GM12878 (cell line): ENCODE measurements at regions not wholly inside any gene's neighbourhood (a gene's known extent, or its start where the extent isn't known, plus 50 kb on each side); places are given as distances from the start of the nearest gene placed in this dataset.

ENCODE experiments used
- ATAC-seq: fragments of 200-7000 bp; cut with Tn5 transposase; 3 replicates; pipeline ENCODE4 v1.9.1; 2020; ENCODE audit warnings: mild to moderate bottlenecking, moderate library complexity
- BruUV-seq: library from RNA; stranded (reverse); fragments of 400-500 nt; replicated peaks from 2 replicates; lab custom pipeline; 2021; lab: Mats Ljungman, UMichigan
- CTCF ChIA-PET: fragments of 300-600 bp; sonication (Branson Sonifier 250); formaldehyde crosslinking; extraction: SDS; loops from one replicate; lab custom pipeline; 2021; ENCODE audit warnings: inconsistent platforms; lab: Yijun Ruan, JAX
- POLR2A ChIA-PET: fragments of 350-600 bp; formaldehyde crosslinking; extraction: SDS; loops from one replicate; lab custom pipeline; 2021; ENCODE audit warnings: inconsistent platforms; lab: Charles Lee
- RAD21 ChIA-PET: fragments of 300-600 bp; sonication (Branson Sonifier 250); formaldehyde crosslinking; loops from one replicate; lab custom pipeline; 2023; ENCODE audit warnings: antibody characterized with exemption; ENCODE audit not compliant: unreplicated experiment; lab: Charles Lee
- SMC1A ChIA-PET: fragments of 300-600 bp; sonication (Branson Sonifier 250); formaldehyde crosslinking; loops from one replicate; lab custom pipeline; 2023; ENCODE audit not compliant: unreplicated experiment, uncharacterized antibody; lab: Charles Lee
- DNase-seq: peaks from one replicate; pipeline ENCODE4 v3.0.0-alpha.2; 2011; ENCODE audit warnings: low read depth, low spot score
- FAIRE-seq: peaks from 3 replicates; lab custom pipeline; 2011; peaks lifted over from hg19 to GRCh38; lab: Jason Lieb, UNC
- H2AFZ ChIP-seq: 2 replicates; pipeline ENCODE4 v1.6.0; 2011; ENCODE audit warnings: low read depth, low read length, control low read depth; ENCODE audit not compliant: control insufficient read depth
- H3K27ac ChIP-seq: 2 replicates; pipeline ENCODE4 v1.5.1; 2011; ENCODE audit warnings: control low read depth; ENCODE audit not compliant: control insufficient read depth, insufficient read depth
- H3K27me3 ChIP-seq, 2 experiments: replicated peaks in 1 of 2; 2 replicates each; pipeline versions ENCODE4 v1.6.0 to v1.6.1; 2011; ENCODE audit warnings: low read length in 1 of 2; ENCODE audit not compliant: control insufficient read depth in 2 of 2, insufficient read depth in 2 of 2
- H3K36me3 ChIP-seq, 2 experiments: 2 replicates each; pipeline ENCODE4 v1.5.1; 2011; ENCODE audit warnings: low read length in 1 of 2; ENCODE audit not compliant: control insufficient read depth in 2 of 2, insufficient read depth in 2 of 2
- H3K4me1 ChIP-seq: 2 replicates; pipeline ENCODE4 v1.6.1; 2011; ENCODE audit warnings: mild to moderate bottlenecking, low read length, moderate library complexity, mixed read lengths; ENCODE audit not compliant: control insufficient read depth, insufficient read depth
- H3K4me2 ChIP-seq: 2 replicates; pipeline ENCODE4 v1.6.0; 2011; ENCODE audit warnings: control low read depth; ENCODE audit not compliant: control insufficient read depth, insufficient read depth
- H3K4me3 ChIP-seq: fragments of 200-600 bp; sonication (generic); 2 replicates; pipeline ENCODE4 v1.5.1; 2016
- H3K79me2 ChIP-seq: 2 replicates; pipeline ENCODE4 v1.6.0; 2011; ENCODE audit warnings: low read length; ENCODE audit not compliant: control insufficient read depth, insufficient read depth
- H3K9ac ChIP-seq: 2 replicates; pipeline ENCODE4 v1.8.0; 2011; ENCODE audit warnings: low read length, control low read depth, mixed read lengths; ENCODE audit not compliant: control insufficient read depth, insufficient read depth
- H3K9me3 ChIP-seq: replicated peaks from 3 replicates; pipeline ENCODE4 v1.5.1; 2011; ENCODE audit warnings: mild to moderate bottlenecking, low read length; ENCODE audit not compliant: control insufficient read depth, insufficient read depth
- H4K20me1 ChIP-seq: 2 replicates; pipeline ENCODE4 v1.6.0; 2011; ENCODE audit not compliant: control insufficient read depth, insufficient read depth
- BACH1 ChIP-seq: fragments of 450-650 bp; IDR thresholded peaks from 2 replicates; pipeline ENCODE4 v1.6.1; 2017; ENCODE audit warnings: mild to moderate bottlenecking, borderline replicate concordance
- BHLHE40 ChIP-seq, 2 experiments: fragments of 450-650 bp in 1 of 2; IDR thresholded peaks; 2 replicates each; pipeline ENCODE4 v1.6.1; 2011 to 2017; ENCODE audit warnings: low read depth in 2 of 2, borderline replicate concordance in 1 of 2, improper control_type of control experiment in 1 of 2, low read length in 1 of 2, mild to moderate bottlenecking in 1 of 2
- ESRRA ChIP-seq: IDR thresholded peaks from 2 replicates; pipeline ENCODE4 v1.6.1; 2012; ENCODE audit warnings: mild to moderate bottlenecking, low read length, improper control_type of control experiment
- MTA3 ChIP-seq: IDR thresholded peaks from 2 replicates; pipeline ENCODE4 v1.6.1; 2012; ENCODE audit warnings: low read length, inconsistent platforms, borderline replicate concordance
- POLR2A ChIP-seq: IDR thresholded peaks from 2 replicates; pipeline ENCODE4 v1.6.1; 2011; ENCODE audit warnings: low read depth, mild to moderate bottlenecking, low read length
- POLR2AphosphoS2 ChIP-seq: IDR thresholded peaks from 2 replicates; pipeline ENCODE4 v1.6.1; 2011; ENCODE audit warnings: low read depth, mild to moderate bottlenecking, low read length, improper control_type of control experiment, moderate library complexity
- RBBP5 ChIP-seq: fragments of 200-600 bp; sonication (generic); conservative IDR thresholded peaks from 2 replicates; pipeline ENCODE4 v1.6.1; 2016
- RCOR1 ChIP-seq: conservative IDR thresholded peaks from 2 replicates; pipeline ENCODE4 v1.6.1; 2012; ENCODE audit warnings: low read depth, low read length, improper control_type of control experiment
- SMC3 ChIP-seq: IDR thresholded peaks from 2 replicates; pipeline ENCODE4 v1.6.1; 2011; ENCODE audit warnings: low read length, improper control_type of control experiment, borderline replicate concordance
- SREBF1 ChIP-seq: IDR thresholded peaks from 2 replicates; pipeline ENCODE4 v1.6.1; 2012; ENCODE audit warnings: mild to moderate bottlenecking, low read length
- ZNF384 ChIP-seq: IDR thresholded peaks from 2 replicates; pipeline ENCODE4 v1.6.1; 2012; ENCODE audit warnings: low read depth, mild to moderate bottlenecking, low read length, improper control_type of control experiment, borderline replicate concordance
- ZZZ3 ChIP-seq: IDR thresholded peaks from 2 replicates; pipeline ENCODE4 v1.6.1; 2011; ENCODE audit warnings: low read depth; ENCODE audit not compliant: control insufficient read depth, insufficient read length
- WGBS: methylation state at CpG from one replicate; pipeline ENCODE4 v1.1.6; 2016; ENCODE audit warnings: low lambda C conversion rate; ENCODE audit not compliant: insufficient replicate concordance, insufficient coverage; ENCODE audit errors: missing lambda C conversion rate; 5-methylcytosine and 5-hydroxymethylcytosine counted together
- in situ Hi-C: fragments of 300-500 bp; cut with MboI; formaldehyde crosslinking; loops from 9 replicates; pipeline ENCODE4 v1.14.3; 2018; ENCODE audit warnings: mixed read lengths
- intact Hi-C: fragments of 100-400 bp; cut with micrococcal nuclease; formaldehyde crosslinking; loops from one replicate; pipeline ENCODE4 v1.14.2; 2022; ENCODE audit not compliant: unreplicated experiment
- TF ChIP-seq, protein P1 (sequence below): fragments of 450-650 bp; IDR thresholded peaks from 2 replicates; pipeline ENCODE4 v1.6.1; 2017; ENCODE audit warnings: mild to moderate bottlenecking
- TF ChIP-seq, protein P2 (sequence below): fragments of 450-650 bp; IDR thresholded peaks from 2 replicates; pipeline ENCODE4 v1.6.1; 2018; ENCODE audit warnings: mild to moderate bottlenecking, low read depth, moderate library complexity; ENCODE audit not compliant: partially characterized antibody

DNA sequence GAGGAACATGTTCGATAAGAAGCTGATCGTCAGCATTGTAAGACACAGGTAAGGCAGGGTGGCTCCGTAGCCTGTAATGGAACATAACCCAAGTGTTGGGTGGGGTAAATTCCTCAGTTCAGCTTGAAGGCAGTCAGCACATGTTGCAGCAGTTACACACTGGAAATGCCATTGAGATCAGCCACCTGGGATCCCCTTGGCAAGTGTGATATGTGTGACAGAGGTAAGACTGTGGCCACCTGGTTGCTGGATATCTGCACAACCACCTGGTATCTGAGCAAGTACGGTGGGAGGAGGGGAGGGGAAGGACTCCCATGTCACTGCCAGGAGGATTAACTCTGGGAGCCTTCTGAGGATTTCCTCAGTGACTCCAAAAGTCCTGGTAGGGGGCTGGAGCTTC, 158.0 kb upstream of the CAND1 start:
- H3K9me3 ChIP-seq = no peaks in the 10 kb centered on the region; the same call in 2 of the 3 replicates
- no peak for ATAC-seq
- no peak for TF ChIP-seq SMC3
- no peak for TF ChIP-seq POLR2AphosphoS2
- TF ChIP-seq POLR2A = no peak
- TF ChIP-seq, protein P1, sequence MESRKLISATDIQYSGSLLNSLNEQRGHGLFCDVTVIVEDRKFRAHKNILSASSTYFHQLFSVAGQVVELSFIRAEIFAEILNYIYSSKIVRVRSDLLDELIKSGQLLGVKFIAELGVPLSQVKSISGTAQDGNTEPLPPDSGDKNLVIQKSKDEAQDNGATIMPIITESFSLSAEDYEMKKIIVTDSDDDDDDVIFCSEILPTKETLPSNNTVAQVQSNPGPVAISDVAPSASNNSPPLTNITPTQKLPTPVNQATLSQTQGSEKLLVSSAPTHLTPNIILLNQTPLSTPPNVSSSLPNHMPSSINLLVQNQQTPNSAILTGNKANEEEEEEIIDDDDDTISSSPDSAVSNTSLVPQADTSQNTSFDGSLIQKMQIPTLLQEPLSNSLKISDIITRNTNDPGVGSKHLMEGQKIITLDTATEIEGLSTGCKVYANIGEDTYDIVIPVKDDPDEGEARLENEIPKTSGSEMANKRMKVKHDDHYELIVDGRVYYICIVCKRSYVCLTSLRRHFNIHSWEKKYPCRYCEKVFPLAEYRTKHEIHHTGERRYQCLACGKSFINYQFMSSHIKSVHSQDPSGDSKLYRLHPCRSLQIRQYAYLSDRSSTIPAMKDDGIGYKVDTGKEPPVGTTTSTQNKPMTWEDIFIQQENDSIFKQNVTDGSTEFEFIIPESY = no peak
- TF ChIP-seq, protein P2, sequence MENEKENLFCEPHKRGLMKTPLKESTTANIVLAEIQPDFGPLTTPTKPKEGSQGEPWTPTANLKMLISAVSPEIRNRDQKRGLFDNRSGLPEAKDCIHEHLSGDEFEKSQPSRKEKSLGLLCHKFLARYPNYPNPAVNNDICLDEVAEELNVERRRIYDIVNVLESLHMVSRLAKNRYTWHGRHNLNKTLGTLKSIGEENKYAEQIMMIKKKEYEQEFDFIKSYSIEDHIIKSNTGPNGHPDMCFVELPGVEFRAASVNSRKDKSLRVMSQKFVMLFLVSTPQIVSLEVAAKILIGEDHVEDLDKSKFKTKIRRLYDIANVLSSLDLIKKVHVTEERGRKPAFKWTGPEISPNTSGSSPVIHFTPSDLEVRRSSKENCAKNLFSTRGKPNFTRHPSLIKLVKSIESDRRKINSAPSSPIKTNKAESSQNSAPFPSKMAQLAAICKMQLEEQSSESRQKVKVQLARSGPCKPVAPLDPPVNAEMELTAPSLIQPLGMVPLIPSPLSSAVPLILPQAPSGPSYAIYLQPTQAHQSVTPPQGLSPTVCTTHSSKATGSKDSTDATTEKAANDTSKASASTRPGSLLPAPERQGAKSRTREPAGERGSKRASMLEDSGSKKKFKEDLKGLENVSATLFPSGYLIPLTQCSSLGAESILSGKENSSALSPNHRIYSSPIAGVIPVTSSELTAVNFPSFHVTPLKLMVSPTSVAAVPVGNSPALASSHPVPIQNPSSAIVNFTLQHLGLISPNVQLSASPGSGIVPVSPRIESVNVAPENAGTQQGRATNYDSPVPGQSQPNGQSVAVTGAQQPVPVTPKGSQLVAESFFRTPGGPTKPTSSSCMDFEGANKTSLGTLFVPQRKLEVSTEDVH = no peak
- no peak for TF ChIP-seq ZZZ3
- no peak for TF ChIP-seq BHLHE40 (IDR thresholded peaks at IDR 0.05; ENCODE audit: borderline replicate concordance in 1 of 2, low read depth in 2 of 2, low read length in 1 of 2)
- no peak for TF ChIP-seq ESRRA
- TF ChIP-seq MTA3 = no peak
- no peak for TF ChIP-seq ZNF384
- TF ChIP-seq SREBF1 = no peak
- no peak for TF ChIP-seq BACH1
- no peak for TF ChIP-seq RBBP5
- no peak for TF ChIP-seq RCOR1
- no peaks in the 10 kb centered on the region for H3K27me3 ChIP-seq
- H2AFZ ChIP-seq = no peak overlapping the region
- H3K4me2 ChIP-seq = no peak overlapping the region
- no peak overlapping the region for H3K27ac ChIP-seq
- H3K9ac ChIP-seq = no peak overlapping the region
- intact Hi-C loops (no loop called here), in situ Hi-C loops (no loop called here)
- POLR2A ChIA-PET = no interaction called here
- no peak for DNase-seq
- H3K4me1 ChIP-seq = no peaks in the 10 kb centered on the region
- no peak for FAIRE-seq
- RAD21 ChIA-PET = no interaction called here
- no TSS peak for BruUV-seq
- WGBS = 38% methylated on average over 4 of the region's 4 CpGs
- CTCF ChIA-PET = no interaction called here
- H3K36me3 ChIP-seq = no peaks in the 10 kb centered on the region
- SMC1A ChIA-PET = no interaction called here
- no peaks in the 10 kb centered on the region for H3K79me2 ChIP-seq
- no peaks in the 10 kb centered on the region for H4K20me1 ChIP-seq
- H3K4me3 ChIP-seq = no peak overlapping the region
